B cell (primary cell): ENCODE measurements at regions not wholly inside any gene's neighbourhood (a gene's known extent, or its start where the extent isn't known, plus 50 kb on each side); places are given as distances from the start of the nearest gene placed in this dataset.

Source experiments
- EZH2 ChIP-seq: IDR thresholded peaks from 2 replicates; pipeline ENCODE4 v1.6.1; 2012; ENCODE audit warnings: borderline replicate concordance, low read depth, mild to moderate bottlenecking, moderate library complexity, low read length; ENCODE audit not compliant: insufficient read depth, poor library complexity, severe bottlenecking
- TF ChIP-seq, protein P1 (sequence below): fragments of 200-600 bp; IDR thresholded peaks from one replicate; pipeline ENCODE4 v1.8.0; 2022; ENCODE audit warnings: antibody characterized with exemption, mild to moderate bottlenecking

- TF ChIP-seq, protein P1, sequence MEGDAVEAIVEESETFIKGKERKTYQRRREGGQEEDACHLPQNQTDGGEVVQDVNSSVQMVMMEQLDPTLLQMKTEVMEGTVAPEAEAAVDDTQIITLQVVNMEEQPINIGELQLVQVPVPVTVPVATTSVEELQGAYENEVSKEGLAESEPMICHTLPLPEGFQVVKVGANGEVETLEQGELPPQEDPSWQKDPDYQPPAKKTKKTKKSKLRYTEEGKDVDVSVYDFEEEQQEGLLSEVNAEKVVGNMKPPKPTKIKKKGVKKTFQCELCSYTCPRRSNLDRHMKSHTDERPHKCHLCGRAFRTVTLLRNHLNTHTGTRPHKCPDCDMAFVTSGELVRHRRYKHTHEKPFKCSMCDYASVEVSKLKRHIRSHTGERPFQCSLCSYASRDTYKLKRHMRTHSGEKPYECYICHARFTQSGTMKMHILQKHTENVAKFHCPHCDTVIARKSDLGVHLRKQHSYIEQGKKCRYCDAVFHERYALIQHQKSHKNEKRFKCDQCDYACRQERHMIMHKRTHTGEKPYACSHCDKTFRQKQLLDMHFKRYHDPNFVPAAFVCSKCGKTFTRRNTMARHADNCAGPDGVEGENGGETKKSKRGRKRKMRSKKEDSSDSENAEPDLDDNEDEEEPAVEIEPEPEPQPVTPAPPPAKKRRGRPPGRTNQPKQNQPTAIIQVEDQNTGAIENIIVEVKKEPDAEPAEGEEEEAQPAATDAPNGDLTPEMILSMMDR = no peak
- no peak for TF ChIP-seq EZH2
These were observed 196.8 kb upstream of the STXBP6 start for GRCh38 chr14:25246751-25247150.
